ENCODE measurements at regions not wholly inside any gene's neighbourhood (a gene's known extent, or its start where the extent isn't known, plus 50 kb on each side); places are given as distances from the start of the nearest gene placed in this dataset.

DNA sequence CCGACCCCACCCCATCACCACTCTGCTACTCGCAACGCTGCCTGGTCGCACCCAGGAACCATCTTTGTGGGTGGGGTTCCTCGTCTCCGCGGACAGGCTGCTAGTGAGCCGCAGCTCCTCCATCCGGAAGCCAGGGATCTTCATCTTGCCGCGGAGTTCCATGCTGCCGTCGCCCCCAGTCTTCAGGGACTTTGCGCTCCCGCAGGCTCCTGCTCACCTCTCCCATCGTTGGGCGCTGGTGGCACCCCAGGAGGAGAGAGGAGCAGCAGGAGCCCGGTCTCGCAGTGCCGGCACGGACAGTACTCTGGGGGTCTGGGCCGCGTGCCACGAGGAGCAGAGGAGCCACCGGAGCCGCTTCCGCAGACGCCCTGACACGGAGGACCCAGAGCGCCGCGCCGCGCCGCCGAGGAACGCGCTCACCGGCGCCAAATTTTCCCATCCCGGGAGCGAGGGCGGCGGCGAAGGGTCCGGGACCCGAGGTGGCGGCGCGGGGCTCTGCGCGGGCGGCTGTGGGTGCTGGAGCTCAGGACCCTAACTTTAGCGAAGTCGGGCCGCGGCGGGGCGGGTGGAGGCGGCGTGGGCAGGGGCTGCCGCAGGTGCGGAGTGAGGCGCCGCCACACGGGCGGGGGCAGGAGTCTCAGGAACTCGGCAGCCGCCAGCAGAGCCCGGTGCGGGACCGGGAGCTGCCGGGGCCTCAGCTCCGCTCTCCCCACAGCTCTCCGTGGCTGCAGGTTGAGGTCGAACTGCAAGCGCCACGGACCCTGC is 750.1 kb upstream of the SORCS1 start:
- H3K9ac ChIP-seq (ENCODE audit: low read depth, low read length): peak overlapping the region; percentile 75
- peaks cover 70% of the 10 kb centered on the region for H3K4me1 ChIP-seq (ENCODE audit: control insufficient read depth, insufficient read depth, low read length)
- peak overlapping the region; percentile 90 for H3K27ac ChIP-seq (ENCODE audit: low read depth, low read length)
- peaks cover 7% of the 10 kb centered on the region; the same call in 1 of the 2 replicates for H3K27me3 ChIP-seq (ENCODE audit: control insufficient read depth, insufficient read depth, low read length)
- no peaks in the 10 kb centered on the region for H3K9me3 ChIP-seq (ENCODE audit: control insufficient read depth, insufficient read depth, low read length)
- H3K4me3 ChIP-seq (ENCODE audit: low read depth, low read length): peak overlapping the region; percentile 81
- no peaks in the 10 kb centered on the region for H3K36me3 ChIP-seq (ENCODE audit: control insufficient read depth, insufficient read depth, low read length)

DNA sequence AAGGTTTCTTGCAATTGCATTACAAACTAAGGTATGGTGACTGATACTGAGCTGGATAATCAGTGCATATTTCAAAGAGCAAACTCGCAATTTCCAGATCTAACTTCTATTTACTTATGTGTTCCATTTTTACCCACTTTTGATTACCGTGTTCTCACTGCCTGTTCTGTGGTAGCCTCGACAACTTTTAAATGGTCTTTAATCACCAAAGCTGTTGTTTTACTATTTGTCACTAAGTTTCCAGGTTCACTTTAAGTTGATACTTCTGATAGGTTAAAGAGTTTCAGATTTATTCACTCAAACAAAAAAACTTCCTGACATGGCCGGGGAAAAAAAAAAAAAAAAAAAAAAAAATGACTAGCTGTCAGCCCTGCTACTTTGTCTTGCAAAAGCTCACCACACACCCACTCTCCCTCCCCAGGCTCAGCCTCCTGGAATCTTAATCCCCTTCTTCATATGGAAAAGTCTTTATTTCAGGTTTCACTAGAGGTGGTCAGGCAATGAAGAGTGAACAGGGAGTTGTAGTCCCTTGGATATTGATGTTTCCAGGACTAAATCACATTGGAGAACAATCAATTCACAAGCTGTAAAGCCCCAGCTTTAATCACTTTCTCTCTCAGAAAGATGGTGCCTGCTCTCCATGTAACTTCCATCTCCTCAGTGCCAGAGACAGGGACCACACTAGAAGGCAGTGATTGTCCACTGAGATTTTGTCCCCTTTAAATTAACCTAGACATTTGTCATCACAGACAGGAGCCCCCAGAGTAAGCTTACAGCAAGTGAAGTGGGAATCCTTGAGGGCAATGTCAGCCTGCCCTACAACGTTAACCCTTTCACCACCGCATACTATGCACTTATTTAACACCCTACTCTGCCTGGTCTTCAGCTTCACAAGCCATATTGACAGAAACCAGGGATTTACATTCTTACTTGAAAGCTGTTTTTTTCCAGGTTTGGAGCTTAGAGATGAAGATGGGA is 749.1 kb upstream of the SORCS1 start:
- Histone ChIP-seq H3K27me3 (ENCODE audit: control insufficient read depth, insufficient read depth, low read length) (peaks cover 7% of the 10 kb centered on the region; the same call in 1 of the 2 replicates), H3K4me1 (ENCODE audit: control insufficient read depth, insufficient read depth, low read length) (peaks cover 75% of the 10 kb centered on the region), H3K9ac (ENCODE audit: low read depth, low read length) (0 out of 2 replicates have a peak overlapping the region, but pooled peaks have one; percentile 75), H3K27ac (ENCODE audit: low read depth, low read length) (peak overlapping the region; percentile 90), H3K9me3 (ENCODE audit: control insufficient read depth, insufficient read depth, low read length) (no peaks in the 10 kb centered on the region), H3K36me3 (ENCODE audit: control insufficient read depth, insufficient read depth, low read length) (no peaks in the 10 kb centered on the region), H3K4me3 (ENCODE audit: low read depth, low read length) (peak overlapping the region; percentile 81)

DNA sequence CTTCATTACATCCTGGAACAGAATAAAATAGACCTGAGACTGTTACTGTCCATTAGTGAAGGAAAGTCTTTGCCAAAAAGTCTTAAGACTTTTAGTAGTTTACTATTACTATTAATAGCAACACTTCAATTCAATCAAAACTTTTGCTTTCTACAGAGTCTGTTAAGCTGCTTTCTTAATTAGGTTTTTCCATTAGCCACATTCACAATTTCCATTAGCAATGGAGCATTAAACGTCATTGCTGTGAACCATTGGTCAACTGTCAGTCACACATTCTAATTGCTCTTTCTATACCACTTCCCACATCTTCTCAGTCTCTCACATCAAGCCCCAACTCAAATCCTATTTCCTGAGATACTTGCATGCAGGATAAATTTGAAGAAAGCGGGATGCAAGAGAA is 736.6 kb upstream of the SORCS1 start:
- Histone ChIP-seq H3K4me1 (ENCODE audit: control insufficient read depth, insufficient read depth, low read length) (peaks cover 12% of the 10 kb centered on the region), H3K27ac (ENCODE audit: low read depth, low read length) (no peak overlapping the region), H3K27me3 (ENCODE audit: control insufficient read depth, insufficient read depth, low read length) (no peaks in the 10 kb centered on the region), H3K9me3 (ENCODE audit: control insufficient read depth, insufficient read depth, low read length) (no peaks in the 10 kb centered on the region), H3K9ac (ENCODE audit: low read depth, low read length) (no peak overlapping the region), H3K36me3 (ENCODE audit: control insufficient read depth, insufficient read depth, low read length) (no peaks in the 10 kb centered on the region), H3K4me3 (ENCODE audit: low read depth, low read length) (no peak overlapping the region)

DNA sequence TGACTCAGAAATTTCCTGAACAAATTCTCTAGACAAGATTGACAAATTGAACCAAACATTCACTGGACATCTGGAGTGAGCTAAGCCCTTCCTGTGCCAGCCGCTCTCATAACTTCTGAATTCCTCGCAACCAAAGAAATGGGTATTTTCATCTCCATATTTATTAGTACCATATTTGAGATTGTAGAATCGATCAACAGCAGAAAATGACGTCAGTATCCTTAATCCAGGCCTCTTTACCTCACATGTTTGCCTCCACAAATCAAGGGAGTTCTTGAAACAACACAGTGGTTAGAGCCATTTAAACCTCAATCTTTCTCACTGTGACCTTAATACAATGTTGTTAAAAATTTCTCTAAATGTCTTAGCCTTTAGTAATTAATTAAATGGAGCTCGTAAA is 735.6 kb upstream of the SORCS1 start:
- H3K27ac ChIP-seq (ENCODE audit: low read depth, low read length): no peak overlapping the region
- no peaks in the 10 kb centered on the region for H3K36me3 ChIP-seq (ENCODE audit: control insufficient read depth, insufficient read depth, low read length)
- H3K4me1 ChIP-seq (ENCODE audit: control insufficient read depth, insufficient read depth, low read length): peaks cover 12% of the 10 kb centered on the region
- no peak overlapping the region for H3K4me3 ChIP-seq (ENCODE audit: low read depth, low read length)
- H3K9me3 ChIP-seq (ENCODE audit: control insufficient read depth, insufficient read depth, low read length): no peaks in the 10 kb centered on the region
- H3K9ac ChIP-seq (ENCODE audit: low read depth, low read length): no peak overlapping the region
- H3K27me3 ChIP-seq (ENCODE audit: control insufficient read depth, insufficient read depth, low read length): no peaks in the 10 kb centered on the region

DNA sequence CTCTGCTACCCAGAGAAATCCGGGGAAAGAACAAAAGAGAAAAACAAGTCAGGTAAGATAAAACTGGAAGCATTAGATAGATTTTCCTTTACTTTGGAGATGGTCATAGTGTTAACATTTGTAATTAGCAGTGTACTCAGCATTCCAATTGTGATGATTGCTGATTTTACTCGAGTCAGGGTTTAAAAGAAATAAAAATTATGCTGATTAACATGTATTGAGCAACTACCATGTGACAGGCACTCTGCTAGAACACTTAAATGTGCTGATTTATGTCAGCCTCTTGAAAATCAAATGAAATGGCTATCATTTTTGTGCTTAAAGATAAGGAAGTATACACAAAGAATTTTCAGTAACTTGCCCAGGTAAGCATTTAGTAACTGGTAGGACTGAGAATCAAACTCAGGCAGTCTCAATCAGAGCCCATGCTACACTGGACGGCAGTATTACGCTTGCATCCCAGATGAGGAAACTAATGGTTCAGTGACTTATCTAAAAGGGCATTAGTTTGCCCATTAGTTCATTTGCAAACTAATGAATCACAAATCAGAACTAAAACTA is 735.1 kb upstream of the SORCS1 start:
- Histone ChIP-seq H3K9ac (ENCODE audit: low read depth, low read length) (no peak overlapping the region), H3K9me3 (ENCODE audit: control insufficient read depth, insufficient read depth, low read length) (no peaks in the 10 kb centered on the region), H3K4me1 (ENCODE audit: control insufficient read depth, insufficient read depth, low read length) (peaks cover 12% of the 10 kb centered on the region), H3K27ac (ENCODE audit: low read depth, low read length) (no peak overlapping the region), H3K4me3 (ENCODE audit: low read depth, low read length) (no peak overlapping the region), H3K27me3 (ENCODE audit: control insufficient read depth, insufficient read depth, low read length) (no peaks in the 10 kb centered on the region), H3K36me3 (ENCODE audit: control insufficient read depth, insufficient read depth, low read length) (no peaks in the 10 kb centered on the region)

DNA sequence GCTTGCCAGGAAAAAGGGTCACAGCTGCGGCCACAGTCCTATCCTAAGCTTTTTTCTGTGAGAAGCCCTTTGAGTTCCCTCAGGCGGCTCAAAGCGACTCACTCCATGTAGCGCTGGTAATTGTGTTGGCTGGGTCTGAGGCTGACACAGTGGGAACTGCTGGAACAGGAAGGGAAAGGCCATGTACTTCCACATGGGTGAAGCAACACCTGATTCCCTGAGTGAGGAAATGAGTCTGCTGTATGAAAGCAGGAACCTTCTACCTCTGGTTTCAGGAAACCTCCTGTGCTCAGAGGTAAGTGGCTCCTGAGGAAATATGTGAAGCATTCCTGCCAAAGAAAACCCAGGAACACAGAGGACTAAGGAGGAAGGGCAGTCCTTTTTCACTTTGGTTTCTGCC is 734.6 kb upstream of the SORCS1 start:
- Histone ChIP-seq H3K27ac (ENCODE audit: low read depth, low read length) (no peak overlapping the region), H3K9me3 (ENCODE audit: control insufficient read depth, insufficient read depth, low read length) (no peaks in the 10 kb centered on the region), H3K27me3 (ENCODE audit: control insufficient read depth, insufficient read depth, low read length) (no peaks in the 10 kb centered on the region)

DNA sequence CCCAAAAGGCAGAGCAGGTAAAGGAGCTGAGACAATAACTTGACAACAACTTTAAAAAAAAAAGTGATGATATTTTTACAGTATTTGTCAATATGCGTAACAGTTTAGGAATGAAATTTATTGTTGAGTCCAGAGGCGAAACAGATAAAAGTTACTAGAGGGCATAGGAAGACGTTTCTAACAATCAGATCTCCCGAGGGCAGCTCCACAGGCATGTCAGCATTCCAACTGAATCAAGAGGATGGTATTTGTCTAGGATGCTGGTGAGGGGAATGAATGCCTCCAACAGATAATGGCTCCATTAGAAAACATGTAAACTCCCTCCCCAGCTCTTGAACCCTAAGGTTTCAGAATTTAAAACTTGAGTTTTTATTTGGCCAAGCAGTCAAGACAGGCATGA is 733.9 kb upstream of the SORCS1 start:
- Histone ChIP-seq H3K27ac (ENCODE audit: low read depth, low read length) (no peak overlapping the region), H3K9me3 (ENCODE audit: control insufficient read depth, insufficient read depth, low read length) (no peaks in the 10 kb centered on the region), H3K4me3 (ENCODE audit: low read depth, low read length) (no peak overlapping the region), H3K9ac (ENCODE audit: low read depth, low read length) (no peak overlapping the region), H3K4me1 (ENCODE audit: control insufficient read depth, insufficient read depth, low read length) (peaks cover 12% of the 10 kb centered on the region), H3K27me3 (ENCODE audit: control insufficient read depth, insufficient read depth, low read length) (no peaks in the 10 kb centered on the region), H3K36me3 (ENCODE audit: control insufficient read depth, insufficient read depth, low read length) (no peaks in the 10 kb centered on the region)

More for the DNA sequence above, 734.6 kb upstream of the SORCS1 start:
- H3K4me3 ChIP-seq (ENCODE audit: low read depth, low read length): no peak overlapping the region
- no peaks in the 10 kb centered on the region for H3K36me3 ChIP-seq (ENCODE audit: control insufficient read depth, insufficient read depth, low read length)
- H3K9ac ChIP-seq (ENCODE audit: low read depth, low read length): no peak overlapping the region
- peaks cover 12% of the 10 kb centered on the region for H3K4me1 ChIP-seq (ENCODE audit: control insufficient read depth, insufficient read depth, low read length)

DNA sequence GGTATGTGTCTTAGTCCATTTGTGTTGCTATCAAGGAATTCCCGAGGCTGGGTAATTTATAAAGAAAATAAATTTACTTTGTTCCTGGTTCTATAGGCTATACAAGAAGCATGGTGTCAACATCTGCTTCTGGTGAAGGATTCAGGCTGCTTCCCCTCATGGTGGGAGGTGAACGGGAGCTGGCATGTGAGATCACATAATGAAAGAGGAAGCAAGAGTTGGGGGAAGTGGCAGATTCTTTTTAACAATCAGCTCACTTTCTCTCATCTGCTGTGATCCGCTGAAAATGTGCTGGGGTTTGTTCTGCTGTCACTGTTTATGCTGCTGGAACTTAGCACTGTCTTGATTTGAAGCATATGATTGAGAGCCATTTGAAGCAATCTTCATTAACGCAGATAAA is 730.0 kb upstream of the SORCS1 start:
- H3K27me3 ChIP-seq (ENCODE audit: control insufficient read depth, insufficient read depth, low read length): no peaks in the 10 kb centered on the region
- no peak overlapping the region for H3K9ac ChIP-seq (ENCODE audit: low read depth, low read length)
- peaks cover 8% of the 10 kb centered on the region for H3K4me1 ChIP-seq (ENCODE audit: control insufficient read depth, insufficient read depth, low read length)
- no peaks in the 10 kb centered on the region for H3K36me3 ChIP-seq (ENCODE audit: control insufficient read depth, insufficient read depth, low read length)
- no peak overlapping the region for H3K4me3 ChIP-seq (ENCODE audit: low read depth, low read length)
- no peaks in the 10 kb centered on the region for H3K9me3 ChIP-seq (ENCODE audit: control insufficient read depth, insufficient read depth, low read length)
- no peak overlapping the region for H3K27ac ChIP-seq (ENCODE audit: low read depth, low read length)

DNA sequence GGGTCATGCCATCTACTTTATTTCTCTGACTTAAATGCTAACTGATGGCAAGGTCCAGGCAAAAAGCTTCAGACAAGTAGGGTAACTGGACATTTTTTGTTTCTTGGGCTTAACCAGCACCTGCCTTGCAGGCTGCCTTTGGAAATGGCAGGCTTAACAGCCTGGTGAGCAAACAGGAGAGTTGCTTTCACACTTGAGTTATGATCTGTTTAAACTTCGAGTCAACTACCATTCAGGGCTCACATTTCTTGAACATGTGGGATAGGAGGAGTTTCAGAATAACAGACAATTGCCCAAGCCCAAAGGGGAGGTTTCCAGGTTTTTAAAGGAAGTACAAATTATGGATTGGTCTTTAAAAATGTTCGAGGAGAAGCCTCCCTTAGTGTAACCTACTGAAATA is 724.6 kb upstream of the SORCS1 start:
- Histone ChIP-seq H3K4me3 (ENCODE audit: low read depth, low read length) (no peak overlapping the region), H3K9ac (ENCODE audit: low read depth, low read length) (no peak overlapping the region), H3K9me3 (ENCODE audit: control insufficient read depth, insufficient read depth, low read length) (no peaks in the 10 kb centered on the region), H3K27me3 (ENCODE audit: control insufficient read depth, insufficient read depth, low read length) (no peaks in the 10 kb centered on the region), H3K36me3 (ENCODE audit: control insufficient read depth, insufficient read depth, low read length) (no peaks in the 10 kb centered on the region), H3K27ac (ENCODE audit: low read depth, low read length) (no peak overlapping the region), H3K4me1 (ENCODE audit: control insufficient read depth, insufficient read depth, low read length) (no peaks in the 10 kb centered on the region)

DNA sequence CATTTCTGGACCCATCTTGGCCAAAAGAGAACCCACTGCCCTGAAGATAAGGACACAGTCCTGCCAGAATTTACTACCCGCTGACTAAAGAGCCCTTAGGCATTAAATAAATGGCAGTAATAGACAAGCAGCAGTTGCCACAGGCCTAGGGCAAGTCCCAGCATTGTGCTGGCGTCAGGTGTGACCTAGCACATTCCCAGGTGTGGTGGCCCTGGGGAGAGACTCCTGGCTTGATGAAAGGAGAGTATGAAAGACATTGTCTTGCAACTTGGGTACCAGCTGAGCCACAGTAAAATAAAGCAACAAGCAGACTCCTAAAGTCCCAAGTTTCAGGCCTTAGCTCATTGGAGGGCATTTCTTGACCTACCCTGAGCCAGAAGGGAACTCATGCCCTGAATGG is 715.7 kb upstream of the SORCS1 start:
- no peaks in the 10 kb centered on the region for H3K36me3 ChIP-seq (ENCODE audit: control insufficient read depth, insufficient read depth, low read length)
- H3K9me3 ChIP-seq (ENCODE audit: control insufficient read depth, insufficient read depth, low read length): no peaks in the 10 kb centered on the region
- H3K27me3 ChIP-seq (ENCODE audit: control insufficient read depth, insufficient read depth, low read length): no peaks in the 10 kb centered on the region
- H3K4me3 ChIP-seq (ENCODE audit: low read depth, low read length): no peak overlapping the region
- H3K4me1 ChIP-seq (ENCODE audit: control insufficient read depth, insufficient read depth, low read length): peaks cover 7% of the 10 kb centered on the region; the same call in 1 of the 2 replicates
- no peak overlapping the region for H3K9ac ChIP-seq (ENCODE audit: low read depth, low read length)
- H3K27ac ChIP-seq (ENCODE audit: low read depth, low read length): no peak overlapping the region

Data from HUES48 (cell line).